ENCODE measurements at regions not wholly inside any gene's neighbourhood (a gene's known extent, or its start where the extent isn't known, plus 50 kb on each side); places are given as distances from the start of the nearest gene placed in this dataset.

GRCh38 chr18:55777666-55778304 is 189.8 kb upstream of the TCF4 start:
- TF ChIP-seq CTCF (IDR thresholded peaks at IDR 0.05), result no peak
- Mint-ChIP-seq H3K27me3 (ENCODE audit: low read depth in 3 of 3) (peaks cover 13 to 23% (median 18%) of the 10 kb centered on the region in 3 donors), H3K4me1 (peaks cover 20% of the 10 kb centered on the region), H3K9me3 (peaks cover 0 to 7% (median 2%) of the 10 kb centered on the region in 7 donors), H3K4me3 (no peak overlapping the region), H3K27ac (peak overlapping the region in 1 of 7 donors; percentile 80), H3K36me3 (no peaks in the 10 kb centered on the region)
- intact Hi-C loops (cut with micrococcal nuclease), result loop anchor here in 1 of 2 donors (10.0 kb wide), 1 partner anchor 797 kb away; no protein-coding TSS in a partner anchor
- WGBS (ENCODE audit: insufficient coverage), result 100% methylated on average over 3 of the region's 5 CpGs
- Histone ChIP-seq H3K79me2 (ENCODE audit: insufficient read depth, low read length) (no peaks in the 10 kb centered on the region), H3K9ac (ENCODE audit: insufficient read depth, low read length, poor library complexity, severe bottlenecking) (no peak overlapping the region), H2AFZ (ENCODE audit: insufficient read depth, low read depth, low read length, poor library complexity, severe bottlenecking) (no peak overlapping the region), H3K27me3 (ENCODE audit: control insufficient read depth in 2 of 2, insufficient read depth in 2 of 2, low read length in 2 of 2) (peaks cover 8 to 24% of the 10 kb centered on the region in 2 donors), H3K4me2 (replicated peaks; ENCODE audit: extremely low read depth, low read length, poor library complexity, severe bottlenecking) (no peak overlapping the region), H3K4me3 (replicated peaks in 1 of 3; ENCODE audit: low read depth in 2 of 3, low read length in 3 of 3) (no peak overlapping the region), H3K36me3 (replicated peaks in 1 of 2; ENCODE audit: control insufficient read depth in 1 of 2, insufficient read depth in 2 of 2, low read length in 2 of 2) (no peaks in the 10 kb centered on the region), H4K20me1 (ENCODE audit: insufficient read depth, low read length) (no peaks in the 10 kb centered on the region), H3K4me1 (ENCODE audit: control insufficient read depth in 1 of 2, insufficient read depth in 2 of 2, low read length in 2 of 2) (peaks cover 15 to 18% of the 10 kb centered on the region in 2 donors), H3K27ac (ENCODE audit: low read depth in 1 of 2, low read length in 2 of 2) (no peak overlapping the region), H3K9me3 (replicated peaks in 1 of 2; ENCODE audit: control insufficient read depth in 1 of 2, insufficient read depth in 1 of 2, low read length in 2 of 2) (no peaks in the 10 kb centered on the region)
- no peak for DNase-seq

DNA sequence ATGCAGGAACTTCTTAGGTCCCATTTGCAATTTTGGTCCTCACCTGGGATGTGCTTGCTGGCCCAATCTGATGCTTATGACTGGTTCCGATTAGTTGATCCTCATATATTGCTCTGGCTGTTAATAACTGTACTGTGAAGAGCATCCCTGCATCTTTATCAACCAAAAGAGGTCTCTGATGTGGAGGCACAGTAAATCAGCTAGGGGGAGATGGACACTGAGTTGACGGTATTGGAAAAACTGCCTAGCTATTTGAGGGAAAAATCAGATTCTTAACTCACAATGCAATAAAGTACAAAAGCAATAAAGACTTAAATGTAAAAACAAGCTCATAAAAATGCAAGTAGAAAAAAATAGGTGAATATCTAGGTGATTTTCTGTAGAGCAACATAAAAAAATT is 188.0 kb upstream of the TCF4 start:
- Histone ChIP-seq H4K20me1 (ENCODE audit: insufficient read depth, low read length) (no peaks in the 10 kb centered on the region), H3K4me1 (ENCODE audit: control insufficient read depth in 1 of 2, insufficient read depth in 2 of 2, low read length in 2 of 2) (peaks cover 15 to 18% of the 10 kb centered on the region in 2 donors), H3K4me2 (replicated peaks; ENCODE audit: extremely low read depth, low read length, poor library complexity, severe bottlenecking) (no peak overlapping the region), H3K9ac (ENCODE audit: insufficient read depth, low read length, poor library complexity, severe bottlenecking) (no peak overlapping the region), H3K79me2 (ENCODE audit: insufficient read depth, low read length) (no peaks in the 10 kb centered on the region), H3K9me3 (replicated peaks in 1 of 2; ENCODE audit: control insufficient read depth in 1 of 2, insufficient read depth in 1 of 2, low read length in 2 of 2) (no peaks in the 10 kb centered on the region), H3K36me3 (replicated peaks in 1 of 2; ENCODE audit: control insufficient read depth in 1 of 2, insufficient read depth in 2 of 2, low read length in 2 of 2) (no peaks in the 10 kb centered on the region), H3K4me3 (replicated peaks in 1 of 3; ENCODE audit: low read depth in 2 of 3, low read length in 3 of 3) (no peak overlapping the region), H3K27me3 (ENCODE audit: control insufficient read depth in 2 of 2, insufficient read depth in 2 of 2, low read length in 2 of 2) (peaks cover 5 to 16% of the 10 kb centered on the region in 2 donors), H2AFZ (ENCODE audit: insufficient read depth, low read depth, low read length, poor library complexity, severe bottlenecking) (no peak overlapping the region), H3K27ac (ENCODE audit: low read depth in 1 of 2, low read length in 2 of 2) (no peak overlapping the region)
- H3K4me3 Mint-ChIP-seq, result no peak overlapping the region
- no CpG with 5 or more reads among the region's 2 CpGs for WGBS (ENCODE audit: insufficient coverage)
- no peak overlapping the region for H3K27ac Mint-ChIP-seq
- peaks cover 19% of the 10 kb centered on the region for H3K4me1 Mint-ChIP-seq
- H3K36me3 Mint-ChIP-seq, result no peaks in the 10 kb centered on the region
- intact Hi-C loops (cut with micrococcal nuclease), result loop anchor here in 1 of 2 donors (10.0 kb wide), 1 partner anchor 799 kb away; no protein-coding TSS in a partner anchor
- peaks cover 8 to 16% (median 14%) of the 10 kb centered on the region in 3 donors for H3K27me3 Mint-ChIP-seq (ENCODE audit: low read depth in 3 of 3)
- H3K9me3 Mint-ChIP-seq, result peaks cover 0 to 7% (median 3%) of the 10 kb centered on the region in 7 donors
- no peak for DNase-seq
- TF ChIP-seq CTCF (IDR thresholded peaks at IDR 0.05), result no peak
